ENCODE measurements at regions not wholly inside any gene's neighbourhood (a gene's known extent, or its start where the extent isn't known, plus 50 kb on each side); places are given as distances from the start of the nearest gene placed in this dataset.

GRCh38 chr5:30959238-30959637 is 234.2 kb upstream of the CDH6 start:
- Histone ChIP-seq H3K27ac (no peak overlapping the region), H3K36me3 (ENCODE audit: low read depth, missing control alignments) (no peaks in the 10 kb centered on the region), H3K4me3 (no peak overlapping the region), H3K9me3 (no peaks in the 10 kb centered on the region), H3K27me3 (no peaks in the 10 kb centered on the region), H3K4me1 (no peaks in the 10 kb centered on the region)
- WGBS, 2 donors, result 90 to 96% methylated on average over 3 of the region's 3 CpGs
- TF ChIP-seq POLR2A (IDR thresholded peaks at IDR 0.05) (no peak), CTCF (IDR thresholded peaks at IDR 0.05) (no peak)
- intact Hi-C loops (cut with DNase I; ENCODE audit: low total_unique reads), result no loop called here
- DNase-seq, result no peak

GRCh38 chr5:30957591-30957990 is 235.9 kb upstream of the CDH6 start:
- Histone ChIP-seq H3K27ac (no peak overlapping the region), H3K4me1 (no peaks in the 10 kb centered on the region), H3K4me3 (no peak overlapping the region), H3K27me3 (no peaks in the 10 kb centered on the region), H3K9me3 (no peaks in the 10 kb centered on the region), H3K36me3 (ENCODE audit: low read depth, missing control alignments) (no peaks in the 10 kb centered on the region)
- WGBS, 2 donors, result 60 to 76% methylated on average over 2 of the region's 2 CpGs
- DNase-seq, result no peak
- intact Hi-C loops (cut with DNase I; ENCODE audit: low total_unique reads), result no loop called here
- TF ChIP-seq POLR2A (IDR thresholded peaks at IDR 0.05), result no peak
- no peak for TF ChIP-seq CTCF (IDR thresholded peaks at IDR 0.05)

GRCh38 chr5:30956251-30956650 is 237.2 kb upstream of the CDH6 start:
- TF ChIP-seq CTCF (IDR thresholded peaks at IDR 0.05) (no peak), POLR2A (IDR thresholded peaks at IDR 0.05) (no peak)
- DNase-seq, result no peak
- intact Hi-C loops (cut with DNase I; ENCODE audit: low total_unique reads), result no loop called here
- Histone ChIP-seq H3K9me3 (no peaks in the 10 kb centered on the region), H3K27ac (no peak overlapping the region), H3K36me3 (ENCODE audit: low read depth, missing control alignments) (no peaks in the 10 kb centered on the region), H3K4me3 (no peak overlapping the region), H3K4me1 (no peaks in the 10 kb centered on the region), H3K27me3 (no peaks in the 10 kb centered on the region)

- intact Hi-C loops (cut with DNase I; ENCODE audit: low total_unique reads), result no loop called here
- Histone ChIP-seq H3K4me1 (no peaks in the 10 kb centered on the region), H3K27me3 (no peaks in the 10 kb centered on the region), H3K36me3 (ENCODE audit: low read depth, missing control alignments) (no peaks in the 10 kb centered on the region), H3K4me3 (no peak overlapping the region), H3K9me3 (no peaks in the 10 kb centered on the region), H3K27ac (no peak overlapping the region)
- no peak for DNase-seq
- WGBS, 2 donors, result 53 to 54% methylated on average over 4 of the region's 4 CpGs
- no peak for TF ChIP-seq CTCF (IDR thresholded peaks at IDR 0.05)
- no peak for TF ChIP-seq POLR2A (IDR thresholded peaks at IDR 0.05)
Measured at GRCh38 chr5:30937070-30937469, 256.4 kb upstream of the CDH6 start.

GRCh38 chr5:30933599-30933998 is 259.9 kb upstream of the CDH6 start:
- DNase-seq, result no peak
- no peaks in the 10 kb centered on the region for H3K36me3 ChIP-seq (ENCODE audit: low read depth, missing control alignments)
- H3K4me3 ChIP-seq, result no peak overlapping the region
- intact Hi-C loops (cut with DNase I; ENCODE audit: low total_unique reads), result no loop called here
- H3K4me1 ChIP-seq, result no peaks in the 10 kb centered on the region
- TF ChIP-seq POLR2A (IDR thresholded peaks at IDR 0.05) (no peak), CTCF (IDR thresholded peaks at IDR 0.05) (no peak)
- H3K9me3 ChIP-seq, result no peaks in the 10 kb centered on the region
- H3K27me3 ChIP-seq, result no peaks in the 10 kb centered on the region
- H3K27ac ChIP-seq, result no peak overlapping the region
- WGBS, 2 donors, result 73 to 78% methylated on average over 4 of the region's 4 CpGs

All from testis (tissue), 2 donors.